ENCODE measurements at regions not wholly inside any gene's neighbourhood (a gene's known extent, or its start where the extent isn't known, plus 50 kb on each side); places are given as distances from the start of the nearest gene placed in this dataset.

- TF ChIP-seq, protein P1, sequence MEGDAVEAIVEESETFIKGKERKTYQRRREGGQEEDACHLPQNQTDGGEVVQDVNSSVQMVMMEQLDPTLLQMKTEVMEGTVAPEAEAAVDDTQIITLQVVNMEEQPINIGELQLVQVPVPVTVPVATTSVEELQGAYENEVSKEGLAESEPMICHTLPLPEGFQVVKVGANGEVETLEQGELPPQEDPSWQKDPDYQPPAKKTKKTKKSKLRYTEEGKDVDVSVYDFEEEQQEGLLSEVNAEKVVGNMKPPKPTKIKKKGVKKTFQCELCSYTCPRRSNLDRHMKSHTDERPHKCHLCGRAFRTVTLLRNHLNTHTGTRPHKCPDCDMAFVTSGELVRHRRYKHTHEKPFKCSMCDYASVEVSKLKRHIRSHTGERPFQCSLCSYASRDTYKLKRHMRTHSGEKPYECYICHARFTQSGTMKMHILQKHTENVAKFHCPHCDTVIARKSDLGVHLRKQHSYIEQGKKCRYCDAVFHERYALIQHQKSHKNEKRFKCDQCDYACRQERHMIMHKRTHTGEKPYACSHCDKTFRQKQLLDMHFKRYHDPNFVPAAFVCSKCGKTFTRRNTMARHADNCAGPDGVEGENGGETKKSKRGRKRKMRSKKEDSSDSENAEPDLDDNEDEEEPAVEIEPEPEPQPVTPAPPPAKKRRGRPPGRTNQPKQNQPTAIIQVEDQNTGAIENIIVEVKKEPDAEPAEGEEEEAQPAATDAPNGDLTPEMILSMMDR (conservative IDR thresholded peaks at IDR 0.05; ENCODE audit: control insufficient read depth, insufficient read depth, low read depth, low read length): no peak
- no peak for DNase-seq (ENCODE audit: low read depth)
- H3K4me3 ChIP-seq (ENCODE audit: control insufficient read depth, low read depth, low read length): no peak overlapping the region
Measured at GRCh38 chr6:80446454-80447045, 340.1 kb downstream of the BCKDHB start.

GRCh38 chr6:80445751-80446150 is 339.3 kb downstream of the BCKDHB start:
- DNase-seq (ENCODE audit: low read depth): no peak
- no peak overlapping the region for H3K4me3 ChIP-seq (ENCODE audit: control insufficient read depth, low read depth, low read length)
- TF ChIP-seq, protein P1 (conservative IDR thresholded peaks at IDR 0.05; ENCODE audit: control insufficient read depth, insufficient read depth, low read depth, low read length): no peak

- H3K4me3 ChIP-seq (ENCODE audit: control insufficient read depth, low read depth, low read length): no peak overlapping the region
- no peak for DNase-seq (ENCODE audit: low read depth)
- TF ChIP-seq, protein P1 (conservative IDR thresholded peaks at IDR 0.05; ENCODE audit: control insufficient read depth, insufficient read depth, low read depth, low read length): no peak
Measured at GRCh38 chr6:80442366-80442765, 335.9 kb downstream of the BCKDHB start.

- H3K4me3 ChIP-seq (ENCODE audit: control insufficient read depth, low read depth, low read length): no peak overlapping the region
- TF ChIP-seq, protein P1 (conservative IDR thresholded peaks at IDR 0.05; ENCODE audit: control insufficient read depth, insufficient read depth, low read depth, low read length): no peak
- no peak for DNase-seq (ENCODE audit: low read depth)
Measured at GRCh38 chr6:80441131-80441530, 334.7 kb downstream of the BCKDHB start.

- no peak for DNase-seq (ENCODE audit: low read depth)
- TF ChIP-seq, protein P1 (conservative IDR thresholded peaks at IDR 0.05; ENCODE audit: control insufficient read depth, insufficient read depth, low read depth, low read length): no peak
- H3K4me3 ChIP-seq (ENCODE audit: control insufficient read depth, low read depth, low read length): no peak overlapping the region
Measured at GRCh38 chr6:80440496-80441115, 334.1 kb downstream of the BCKDHB start.

GRCh38 chr6:80439721-80440470 is 333.4 kb downstream of the BCKDHB start:
- DNase-seq (ENCODE audit: low read depth): no peak
- no peak overlapping the region for H3K4me3 ChIP-seq (ENCODE audit: control insufficient read depth, low read depth, low read length)
- TF ChIP-seq, protein P1 (conservative IDR thresholded peaks at IDR 0.05; ENCODE audit: control insufficient read depth, insufficient read depth, low read depth, low read length): no peak
